Heart left ventricle (tissue), 13 donors: ENCODE measurements at regions not wholly inside any gene's neighbourhood (a gene's known extent, or its start where the extent isn't known, plus 50 kb on each side); places are given as distances from the start of the nearest gene placed in this dataset.

Experiments
- POLR2A ChIP-seq, 2 donors: fragments of 450-650 bp; IDR thresholded peaks; one replicate each; pipeline ENCODE4 v1.6.1; 2017; ENCODE audit warnings: antibody characterized with exemption in 2 of 2, mild to moderate bottlenecking in 2 of 2, moderate library complexity in 2 of 2
- TF ChIP-seq, protein P1 (sequence below), 12 donors: fragments of 200-600 bp; sonication (generic) in 4 of 12; IDR thresholded peaks; one replicate each; pipeline versions ENCODE4 v1.5.0 to v1.8.0; 2018 to 2022; ENCODE audit warnings: antibody characterized with exemption in 12 of 12, mild to moderate bottlenecking in 5 of 12
- donor health status: ischemic (EF 13 %, LVEDD 7.1; RV severe dilation, severe dysfunction).
- donor health status: DM: no; HTN: yes; CAD: no.
- donor health status: DM: no; HTN: no; CAD: no.
- donor health status: ischemic (EF 25% LVEDD 6.9; RV normal size, moderate dysfunction).
- donor health status: ischemic (EF 25% LVEDD 5.7; RV mildly dilated, moderate dysfunction).
- donor health status: ischemic (EF 35%, LVEDD 5.7; RV mildly dilated, moderate dysfunction).
- donor health status: nonischemic (EF 11% LVEDD 7.7; RV severe dilation, severe dysfunction).
- donor health status: DM: yes; HTN: yes; CAD: no.
- donor health status: PGD.
- donor health status: ischemic (EF 29% LVEDD 5.4; RV normal size, mild dysfunction).
- donor health status: nonischemic (EF 23%, LVEDD 6.1; RV moderate dilation, normal function).

DNA sequence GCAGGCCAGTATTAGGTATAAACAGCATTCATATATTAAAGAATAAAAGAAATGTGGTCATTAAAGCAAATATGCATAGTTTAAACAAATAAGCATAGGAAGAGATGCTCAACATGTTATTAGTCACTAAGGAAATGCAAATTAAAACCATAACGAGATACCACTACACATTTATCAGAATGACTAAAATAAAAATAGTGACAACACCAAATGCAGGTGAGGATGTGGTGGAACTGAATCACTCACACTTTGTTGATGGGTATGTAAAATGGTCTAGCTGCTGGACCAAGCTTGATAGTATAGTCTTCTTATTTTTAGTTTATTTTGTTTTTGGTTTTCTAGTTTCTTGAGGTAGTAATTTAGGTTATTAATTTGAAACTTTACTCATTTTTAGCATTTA lies 242.9 kb downstream of the HGF start:
- TF ChIP-seq, protein P1, sequence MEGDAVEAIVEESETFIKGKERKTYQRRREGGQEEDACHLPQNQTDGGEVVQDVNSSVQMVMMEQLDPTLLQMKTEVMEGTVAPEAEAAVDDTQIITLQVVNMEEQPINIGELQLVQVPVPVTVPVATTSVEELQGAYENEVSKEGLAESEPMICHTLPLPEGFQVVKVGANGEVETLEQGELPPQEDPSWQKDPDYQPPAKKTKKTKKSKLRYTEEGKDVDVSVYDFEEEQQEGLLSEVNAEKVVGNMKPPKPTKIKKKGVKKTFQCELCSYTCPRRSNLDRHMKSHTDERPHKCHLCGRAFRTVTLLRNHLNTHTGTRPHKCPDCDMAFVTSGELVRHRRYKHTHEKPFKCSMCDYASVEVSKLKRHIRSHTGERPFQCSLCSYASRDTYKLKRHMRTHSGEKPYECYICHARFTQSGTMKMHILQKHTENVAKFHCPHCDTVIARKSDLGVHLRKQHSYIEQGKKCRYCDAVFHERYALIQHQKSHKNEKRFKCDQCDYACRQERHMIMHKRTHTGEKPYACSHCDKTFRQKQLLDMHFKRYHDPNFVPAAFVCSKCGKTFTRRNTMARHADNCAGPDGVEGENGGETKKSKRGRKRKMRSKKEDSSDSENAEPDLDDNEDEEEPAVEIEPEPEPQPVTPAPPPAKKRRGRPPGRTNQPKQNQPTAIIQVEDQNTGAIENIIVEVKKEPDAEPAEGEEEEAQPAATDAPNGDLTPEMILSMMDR (IDR thresholded peaks at IDR 0.05) = no peak
- TF ChIP-seq POLR2A (IDR thresholded peaks at IDR 0.05) = no peak
